T-helper 1 cell treated with Interleukin-12 subunit alpha and Interleukin-12 subunit beta and Interleukin-4 antibody, amounts not matched to agents 30 μg/mL and 1 μg/mL, for 36 hours (primary cell): ENCODE measurements at regions not wholly inside any gene's neighbourhood (a gene's known extent, or its start where the extent isn't known, plus 50 kb on each side); places are given as distances from the start of the nearest gene placed in this dataset.
"Not testable (repeated sequence)": the region's sequence is repeated elsewhere in the genome, so short reads cannot be mapped to it uniquely, and the experiment has no call there.

Source experiments
- H3K27ac Mint-ChIP-seq: one replicate; pipeline ENCODE4 v1.8.0; 2021; ENCODE audit warnings: mild to moderate bottlenecking, mixed read lengths
- H3K27me3 Mint-ChIP-seq: one replicate; pipeline ENCODE4 v1.8.0; 2021; ENCODE audit warnings: low read depth, mixed read lengths
- H3K36me3 Mint-ChIP-seq: one replicate; pipeline ENCODE4 v1.8.0; 2021; ENCODE audit warnings: low read depth, mixed read lengths
- H3K4me1 Mint-ChIP-seq: one replicate; pipeline ENCODE4 v1.8.0; 2021; ENCODE audit warnings: low read depth, mixed read lengths
- H3K4me3 Mint-ChIP-seq: one replicate; pipeline ENCODE4 v1.8.0; 2021; ENCODE audit warnings: mild to moderate bottlenecking, moderate library complexity, mixed read lengths
- H3K9me3 Mint-ChIP-seq: one replicate; pipeline ENCODE4 v1.8.0; 2021; ENCODE audit warnings: mixed read lengths

DNA sequence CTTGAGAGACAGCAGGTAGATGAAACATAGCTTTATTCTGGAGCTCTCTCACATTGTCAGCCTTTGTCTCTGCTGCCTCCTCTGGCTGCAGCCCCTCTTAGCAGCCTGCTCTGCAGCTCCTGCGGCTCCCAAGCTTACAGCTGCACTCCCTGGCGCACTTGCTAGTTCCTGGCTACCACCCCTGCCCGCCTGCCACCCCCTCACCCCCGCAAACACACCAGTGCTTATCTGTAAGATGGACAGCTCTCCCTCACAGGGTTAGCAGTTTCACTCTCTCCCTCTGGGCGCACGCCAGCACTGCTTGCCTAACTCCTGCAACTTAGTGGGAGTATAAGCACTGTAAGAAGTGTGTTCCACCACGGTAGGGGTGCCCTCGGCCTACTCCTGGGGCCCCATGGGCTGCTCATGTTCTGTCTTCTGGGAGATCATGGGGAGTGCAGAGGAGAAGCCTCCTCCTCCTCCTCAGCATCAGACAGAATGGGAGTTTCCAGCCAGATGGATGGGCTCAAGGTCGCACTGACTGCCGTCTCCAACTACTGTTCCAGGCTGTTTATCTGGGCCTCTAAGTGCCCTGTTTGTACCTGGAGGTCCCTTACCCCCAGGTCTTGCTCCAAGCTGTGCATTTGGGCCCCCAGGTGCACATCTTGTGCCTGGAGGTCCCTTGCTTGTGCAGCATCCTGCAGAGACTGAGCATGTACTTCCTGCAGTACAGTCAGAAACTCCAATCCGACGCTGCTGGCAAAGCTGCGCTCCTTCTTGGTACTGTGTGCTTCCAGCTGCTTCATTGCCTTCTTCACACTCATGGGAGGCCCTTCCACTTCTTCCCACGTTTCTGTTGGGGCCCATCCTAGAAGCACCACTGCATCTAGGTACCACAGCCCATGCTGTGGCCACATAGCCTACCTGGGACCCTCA, 1388.1 kb downstream of the AMY1C start:
- Mint-ChIP-seq H3K27ac (no peak overlapping the region), H3K27me3 (no peaks in the 10 kb centered on the region), H3K36me3 (no peaks in the 10 kb centered on the region), H3K4me1 (no peaks in the 10 kb centered on the region), H3K4me3 (no peak overlapping the region), H3K9me3 (peaks cover 29% of the 10 kb centered on the region)

DNA sequence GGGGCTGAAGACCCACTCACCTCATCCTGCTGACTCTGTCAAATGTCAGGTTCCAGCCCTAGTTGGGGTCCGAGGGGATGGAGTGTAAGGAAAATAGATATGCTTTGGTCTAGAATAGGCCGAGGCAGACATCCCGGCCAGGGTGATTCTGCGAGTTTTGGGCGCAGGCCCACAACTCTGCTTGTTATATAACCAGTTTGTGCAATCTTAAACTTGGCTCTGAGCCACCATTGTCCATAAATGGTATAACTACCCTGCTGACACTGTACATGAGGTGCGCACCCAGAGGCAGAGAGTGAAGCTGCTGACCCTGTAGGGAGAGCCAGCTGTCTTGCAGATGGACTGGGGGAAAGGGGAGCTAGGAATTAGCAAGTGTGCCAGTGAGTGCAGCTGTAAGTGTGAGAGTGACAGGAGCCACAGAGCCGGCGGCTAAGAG, 1388.8 kb downstream of the AMY1C start:
- no peaks in the 10 kb centered on the region for H3K4me1 Mint-ChIP-seq
- H3K9me3 Mint-ChIP-seq = peaks cover 29% of the 10 kb centered on the region
- no peaks in the 10 kb centered on the region for H3K27me3 Mint-ChIP-seq
- no peak overlapping the region for H3K4me3 Mint-ChIP-seq
- no peak overlapping the region for H3K27ac Mint-ChIP-seq
- H3K36me3 Mint-ChIP-seq = no peaks in the 10 kb centered on the region

DNA sequence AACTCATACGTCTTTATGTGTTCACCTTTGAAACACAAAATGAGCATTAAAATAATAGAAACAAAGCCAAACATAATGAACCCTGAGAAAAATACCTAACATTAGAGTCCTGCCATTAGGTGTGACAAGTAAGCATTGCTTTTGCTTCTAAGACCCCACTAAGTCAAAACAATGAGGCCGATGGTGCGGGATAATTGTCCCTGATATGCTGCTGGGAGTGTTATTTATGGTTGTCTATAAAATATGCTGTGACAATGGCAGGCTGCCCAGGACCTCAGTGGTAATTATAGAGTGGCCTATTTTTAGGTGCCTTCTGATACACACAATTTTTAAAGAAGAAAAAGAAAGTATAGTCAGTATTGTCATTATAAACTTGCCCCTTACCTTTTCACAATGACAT, 1423.1 kb downstream of the AMY1C start:
- Mint-ChIP-seq H3K27ac (no peak overlapping the region), H3K36me3 (no peaks in the 10 kb centered on the region), H3K4me3 (no peak overlapping the region), H3K4me1 (no peaks in the 10 kb centered on the region), H3K27me3 (no peaks in the 10 kb centered on the region), H3K9me3 (peaks cover 17% of the 10 kb centered on the region)

DNA sequence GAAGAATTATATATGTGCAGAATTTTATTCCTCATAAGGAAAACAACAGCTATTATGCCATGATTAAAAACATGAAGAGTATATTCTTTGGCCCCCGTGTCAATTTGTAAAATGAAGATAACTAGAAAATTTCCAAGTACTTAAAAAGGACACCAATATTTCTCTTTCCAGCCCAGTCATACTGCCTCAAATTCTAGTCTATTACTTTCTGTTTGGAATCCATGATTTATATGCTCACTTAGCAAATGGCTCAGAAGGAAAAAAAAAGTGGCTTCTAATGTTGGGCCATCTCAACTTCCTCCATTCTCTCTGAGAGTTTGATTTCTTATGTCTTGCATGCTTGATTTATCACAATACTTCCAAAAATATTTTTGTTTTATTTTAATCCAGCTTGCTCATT, 1431.1 kb downstream of the AMY1C start:
- Mint-ChIP-seq H3K9me3 (peaks cover 13% of the 10 kb centered on the region), H3K27ac (no peak overlapping the region), H3K4me1 (no peaks in the 10 kb centered on the region), H3K36me3 (no peaks in the 10 kb centered on the region), H3K27me3 (no peaks in the 10 kb centered on the region), H3K4me3 (no peak overlapping the region)

DNA sequence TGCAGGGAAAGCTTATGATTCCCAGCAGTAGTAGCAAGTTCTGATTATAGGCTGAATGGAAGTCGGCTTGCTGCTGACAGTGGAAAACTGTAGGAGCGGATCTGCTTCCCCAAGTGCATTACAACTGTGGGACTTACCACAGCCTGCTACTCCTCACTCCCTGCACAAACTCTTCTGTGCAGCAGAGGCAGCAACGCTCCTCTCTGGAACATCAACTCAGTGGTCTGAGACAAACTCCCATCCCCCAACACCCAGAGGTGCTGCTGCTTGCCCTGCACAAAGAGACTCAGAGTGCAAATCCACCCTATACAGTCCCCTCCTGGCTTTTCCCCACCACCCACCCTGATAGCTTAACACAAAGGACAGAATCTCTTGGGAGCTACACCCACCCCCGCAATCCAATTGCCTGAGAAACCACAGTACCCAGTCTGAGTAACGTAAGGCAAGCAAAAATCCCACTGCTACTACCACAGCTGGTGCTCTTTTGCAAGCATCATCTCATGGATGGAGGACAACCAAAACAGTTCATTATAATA, 1455.2 kb downstream of the AMY1C start:
- Mint-ChIP-seq H3K36me3 (no peaks in the 10 kb centered on the region), H3K4me3 (no peak overlapping the region)

DNA sequence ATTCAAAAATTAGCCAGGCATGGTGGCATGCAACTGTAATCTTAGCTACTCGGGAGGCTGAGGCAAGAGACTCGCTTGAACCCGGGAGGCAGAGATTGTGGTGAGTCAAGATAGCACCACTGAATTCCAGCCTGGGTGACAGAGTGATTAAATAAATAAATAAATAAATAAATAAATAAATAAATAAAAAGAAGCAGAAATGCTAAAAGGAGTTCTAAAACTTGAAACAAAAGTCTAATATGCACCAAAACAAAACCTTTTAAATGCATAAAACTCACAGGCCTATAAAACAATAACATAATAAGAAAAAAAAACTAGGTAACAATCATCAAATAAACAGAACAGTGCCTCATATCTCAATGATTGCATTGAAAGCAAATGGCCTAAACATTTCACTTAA, 1458.9 kb downstream of the AMY1C start:
- Mint-ChIP-seq H3K4me1 (no peaks in the 10 kb centered on the region), H3K27me3 (no peaks in the 10 kb centered on the region), H3K4me3 (no peak overlapping the region), H3K9me3 (peaks cover 30% of the 10 kb centered on the region), H3K27ac (no peak overlapping the region), H3K36me3 (no peaks in the 10 kb centered on the region)

More for the DNA sequence above, 1455.2 kb downstream of the AMY1C start:
- Mint-ChIP-seq H3K9me3 (peaks cover 24% of the 10 kb centered on the region), H3K4me1 (no peaks in the 10 kb centered on the region), H3K27me3 (no peaks in the 10 kb centered on the region), H3K27ac (no peak overlapping the region)

DNA sequence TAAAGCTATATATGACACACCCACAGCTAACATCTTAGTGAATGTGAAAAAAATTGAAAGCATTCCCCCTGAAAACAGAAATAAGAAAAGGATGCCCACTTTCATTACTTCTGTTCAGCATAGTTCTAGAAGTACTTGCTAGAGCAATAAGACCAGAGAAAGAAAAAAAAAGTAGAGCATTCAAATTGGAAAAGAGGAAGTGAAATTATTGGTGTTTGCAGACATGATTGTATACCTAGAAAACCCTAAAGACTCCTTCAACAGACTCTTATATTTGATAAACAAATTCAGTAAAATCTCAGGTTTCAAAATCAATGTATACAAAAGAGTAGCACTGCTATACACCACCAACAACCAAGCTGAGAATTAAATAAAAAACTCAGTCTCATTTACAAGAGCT, 1461.0 kb downstream of the AMY1C start:
- no peaks in the 10 kb centered on the region for H3K36me3 Mint-ChIP-seq
- H3K27me3 Mint-ChIP-seq = no peaks in the 10 kb centered on the region
- H3K4me3 Mint-ChIP-seq = no peak overlapping the region
- no peaks in the 10 kb centered on the region for H3K4me1 Mint-ChIP-seq
- no peak overlapping the region for H3K27ac Mint-ChIP-seq
- peaks cover 30% of the 10 kb centered on the region for H3K9me3 Mint-ChIP-seq

DNA sequence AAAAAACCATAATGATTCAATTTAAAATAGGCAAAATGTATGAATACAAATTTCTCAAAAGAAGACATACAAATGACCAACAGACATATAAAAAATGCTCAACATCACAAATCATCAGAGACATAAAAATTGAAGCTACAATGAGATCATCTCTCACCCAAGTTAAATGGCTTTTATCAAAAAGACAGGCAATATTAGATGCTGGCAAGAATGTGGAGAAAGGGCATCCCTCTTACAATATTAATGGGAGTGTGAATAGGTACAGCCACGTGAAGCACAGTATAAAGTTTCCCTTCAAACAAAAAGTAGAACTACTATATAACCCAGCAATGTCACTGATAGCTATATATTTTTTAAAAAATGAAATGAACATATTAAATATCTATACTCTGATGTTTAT, 1481.7 kb downstream of the AMY1C start:
- no peak overlapping the region for H3K27ac Mint-ChIP-seq
- no peaks in the 10 kb centered on the region for H3K4me1 Mint-ChIP-seq
- H3K9me3 Mint-ChIP-seq = peaks cover 19% of the 10 kb centered on the region
- H3K27me3 Mint-ChIP-seq = no peaks in the 10 kb centered on the region
- no peaks in the 10 kb centered on the region for H3K36me3 Mint-ChIP-seq
- no peak overlapping the region for H3K4me3 Mint-ChIP-seq

DNA sequence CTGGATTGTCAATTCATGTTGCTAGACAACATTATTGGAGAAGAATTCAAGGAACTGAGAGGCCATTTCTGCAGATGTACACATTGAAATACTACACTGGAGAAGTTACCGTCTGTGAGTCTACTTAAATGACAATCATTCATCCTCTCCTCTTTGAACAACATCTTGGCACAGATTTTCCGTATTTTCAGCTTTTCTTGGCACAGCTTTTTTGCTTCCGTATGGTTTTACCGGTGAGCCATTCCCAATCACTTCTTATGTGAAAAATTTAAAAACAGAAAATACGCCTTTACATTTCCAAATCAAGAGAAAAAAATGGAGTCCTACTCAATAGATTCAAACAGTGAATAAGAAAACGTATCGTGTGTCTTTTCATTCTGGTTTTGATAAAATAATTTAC, 1493.7 kb downstream of the AMY1C start:
- H3K36me3 Mint-ChIP-seq = no peaks in the 10 kb centered on the region

DNA sequence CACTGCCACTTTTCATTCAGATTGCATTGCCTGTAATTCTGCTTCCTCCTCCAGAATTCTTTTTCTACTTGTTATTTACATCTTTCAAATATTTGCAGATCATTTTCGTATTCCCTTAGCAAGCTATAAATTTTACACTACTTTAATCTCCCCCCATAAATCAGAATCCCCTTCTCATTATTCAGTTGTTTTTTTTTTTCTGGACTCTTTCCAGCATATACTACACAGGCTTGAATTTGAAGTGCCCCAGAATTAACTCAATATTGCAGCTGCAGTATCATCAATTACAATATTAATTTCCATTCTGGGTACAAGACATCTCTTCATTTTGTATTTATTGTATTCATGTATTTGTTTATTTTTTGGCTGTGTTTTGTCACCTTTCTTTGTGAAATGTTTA, 1494.3 kb downstream of the AMY1C start:
- Mint-ChIP-seq H3K27me3 (no peaks in the 10 kb centered on the region), H3K4me1 (no peaks in the 10 kb centered on the region), H3K27ac (no peak overlapping the region), H3K9me3 (peaks cover 32% of the 10 kb centered on the region), H3K4me3 (no peak overlapping the region), H3K36me3 (no peaks in the 10 kb centered on the region)

More for the DNA sequence above, 1493.7 kb downstream of the AMY1C start:
- no peaks in the 10 kb centered on the region for H3K27me3 Mint-ChIP-seq
- H3K4me3 Mint-ChIP-seq = no peak overlapping the region
- H3K9me3 Mint-ChIP-seq = peaks cover 27% of the 10 kb centered on the region
- no peaks in the 10 kb centered on the region for H3K4me1 Mint-ChIP-seq
- H3K27ac Mint-ChIP-seq = no peak overlapping the region

DNA sequence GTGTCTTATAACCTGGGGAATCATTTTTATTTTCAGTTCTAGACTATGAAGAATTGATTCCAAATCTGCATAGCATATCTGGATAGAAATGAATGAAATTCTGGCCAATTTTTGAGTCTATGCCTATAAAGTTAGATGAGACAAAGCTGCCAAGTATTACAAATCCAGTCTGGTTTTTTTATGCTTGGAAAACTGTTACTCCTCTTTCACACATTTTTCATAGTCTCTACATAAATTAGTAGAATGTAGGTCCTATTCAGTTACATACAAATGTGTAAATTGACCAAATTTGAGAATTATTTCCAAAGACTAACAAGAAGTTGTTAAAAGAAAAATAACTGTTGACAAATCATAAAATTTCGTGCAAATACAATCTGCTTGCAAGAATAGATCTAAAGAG, 1505.2 kb downstream of the AMY1C start:
- no peaks in the 10 kb centered on the region for H3K4me1 Mint-ChIP-seq
- H3K27me3 Mint-ChIP-seq = no peaks in the 10 kb centered on the region
- H3K9me3 Mint-ChIP-seq = peaks cover 32% of the 10 kb centered on the region
- H3K4me3 Mint-ChIP-seq = no peak overlapping the region
- no peak overlapping the region for H3K27ac Mint-ChIP-seq
- no peaks in the 10 kb centered on the region for H3K36me3 Mint-ChIP-seq

DNA sequence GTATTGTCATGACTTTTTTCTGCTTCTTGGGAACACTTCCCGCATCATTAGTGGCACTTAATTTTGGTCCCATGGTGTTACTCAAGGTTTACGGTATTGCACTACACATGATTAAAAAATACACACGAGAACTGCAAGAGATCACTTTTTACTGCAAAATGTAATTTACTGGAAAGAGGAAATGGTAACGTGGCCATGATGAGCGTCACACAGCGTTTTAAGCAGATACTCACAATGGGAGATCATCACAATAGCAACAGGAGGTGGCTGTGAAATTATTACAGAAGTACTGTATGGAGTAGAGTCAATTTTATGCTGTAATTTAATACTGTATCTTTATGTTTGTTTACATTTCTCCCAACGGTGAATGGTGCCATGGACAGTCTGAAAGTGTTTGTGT, 1510.3 kb downstream of the AMY1C start:
- H3K4me1 Mint-ChIP-seq = no peaks in the 10 kb centered on the region
- no peak overlapping the region for H3K4me3 Mint-ChIP-seq
- peaks cover 27% of the 10 kb centered on the region for H3K9me3 Mint-ChIP-seq
- no peaks in the 10 kb centered on the region for H3K36me3 Mint-ChIP-seq
- no peaks in the 10 kb centered on the region for H3K27me3 Mint-ChIP-seq
- no peak overlapping the region for H3K27ac Mint-ChIP-seq

DNA sequence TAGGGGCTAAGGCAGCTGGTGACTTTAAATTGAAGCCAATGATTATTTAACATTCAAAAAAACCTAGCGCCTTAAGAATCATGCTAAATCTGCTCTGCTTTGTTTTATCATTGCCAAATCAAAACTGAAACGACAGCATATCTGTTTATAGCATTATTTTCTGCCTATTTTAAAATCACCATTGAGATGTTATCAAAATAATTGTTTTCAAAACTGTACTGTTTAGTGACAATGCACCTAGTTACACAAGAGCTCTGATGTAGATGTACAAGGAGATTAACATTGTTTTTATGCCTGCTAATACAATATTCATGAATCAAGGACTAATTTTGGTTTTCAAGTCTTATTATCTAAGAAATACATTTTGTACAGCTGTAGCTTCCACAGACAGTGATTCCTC, 1521.3 kb downstream of the AMY1C start:
- no peak overlapping the region for H3K27ac Mint-ChIP-seq
- H3K4me3 Mint-ChIP-seq = no peak overlapping the region

DNA sequence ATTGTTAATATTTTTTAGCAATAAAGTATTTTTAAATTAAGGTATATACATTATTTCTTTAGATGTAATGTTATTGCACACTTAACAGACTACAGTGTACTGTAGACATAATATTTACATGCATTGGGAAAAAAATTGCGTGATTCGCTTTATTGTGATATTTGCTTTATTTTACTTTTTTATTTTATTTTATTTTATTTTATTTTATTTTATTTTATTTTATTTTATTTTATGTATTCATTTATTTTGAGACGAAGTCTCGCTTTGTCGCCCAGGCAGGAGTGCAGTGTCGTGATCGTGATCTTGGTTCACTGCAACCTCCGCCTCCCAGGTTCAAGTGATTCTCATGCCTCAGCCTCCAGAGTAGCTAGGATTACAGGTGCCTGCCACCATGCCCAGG, 1522.7 kb downstream of the AMY1C start:
- not testable (repeated sequence) for H3K4me1 Mint-ChIP-seq, H3K4me3 Mint-ChIP-seq, H3K27me3 Mint-ChIP-seq, H3K36me3 Mint-ChIP-seq, H3K27ac Mint-ChIP-seq
- H3K9me3 Mint-ChIP-seq = peaks cover 28% of the 10 kb centered on the region

More for the DNA sequence above, 1521.3 kb downstream of the AMY1C start:
- no peaks in the 10 kb centered on the region for H3K36me3 Mint-ChIP-seq
- H3K27me3 Mint-ChIP-seq = no peaks in the 10 kb centered on the region
- H3K4me1 Mint-ChIP-seq = no peaks in the 10 kb centered on the region
- H3K9me3 Mint-ChIP-seq = peaks cover 26% of the 10 kb centered on the region

DNA sequence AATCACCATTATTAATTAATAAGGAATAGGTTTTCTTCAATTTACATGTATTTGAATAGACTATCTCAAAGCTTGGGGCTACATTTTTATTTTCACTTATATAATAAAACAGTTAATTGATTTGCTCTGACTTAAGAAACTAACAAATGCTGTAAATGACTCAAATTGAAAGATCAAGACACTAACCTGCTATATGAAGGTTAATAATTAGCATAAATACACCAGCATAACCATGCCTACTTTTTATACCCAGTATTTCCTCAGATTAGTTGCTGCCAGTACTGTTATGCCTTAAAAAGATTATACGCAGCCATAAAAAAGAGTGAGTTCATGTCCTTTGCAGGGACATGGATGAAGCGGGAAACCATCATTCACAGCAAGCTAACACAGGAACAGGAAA, 1545.1 kb downstream of the AMY1C start:
- Mint-ChIP-seq H3K27me3 (no peaks in the 10 kb centered on the region), H3K4me1 (no peaks in the 10 kb centered on the region), H3K36me3 (no peaks in the 10 kb centered on the region), H3K9me3 (peaks cover 22% of the 10 kb centered on the region), H3K4me3 (no peak overlapping the region), H3K27ac (no peak overlapping the region)
